GM21576 (cell line): ENCODE measurements at regions not wholly inside any gene's neighbourhood (a gene's known extent, or its start where the extent isn't known, plus 50 kb on each side); places are given as distances from the start of the nearest gene placed in this dataset.
"Not testable (repeated sequence)": the region's sequence is repeated elsewhere in the genome, so short reads cannot be mapped to it uniquely, and the experiment has no call there.

ENCODE experiments used
- ATAC-seq: cut with Tn5 transposase; IDR thresholded peaks from one replicate; pipeline ENCODE4 v1.9.1; 2021; ENCODE audit warnings: mild to moderate bottlenecking, moderate library complexity; ENCODE audit not compliant: unreplicated experiment

- no peak for ATAC-seq
Measured at GRCh38 chr6:97347111-97347510, 64.1 kb upstream of the MMS22L start.

DNA sequence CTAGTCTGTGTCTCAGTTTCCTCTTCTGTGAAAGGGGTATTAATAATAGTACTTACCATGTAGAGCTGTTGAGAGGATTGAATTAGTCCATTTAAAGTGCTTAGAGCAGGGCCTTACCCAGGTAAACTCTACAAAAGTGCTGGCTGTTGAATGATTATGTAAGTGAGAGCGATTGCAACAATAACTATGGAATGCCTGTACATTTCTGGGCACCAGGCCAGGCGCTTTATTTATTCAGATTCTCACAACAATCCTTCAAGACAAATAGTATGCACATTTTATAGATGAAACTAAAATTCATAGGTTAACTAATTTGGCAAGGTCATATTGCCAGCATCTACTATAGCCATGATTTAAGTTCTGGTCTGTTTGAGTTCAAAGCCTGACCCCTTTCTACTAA is 78.3 kb upstream of the MMS22L start:
- no peak for ATAC-seq

DNA sequence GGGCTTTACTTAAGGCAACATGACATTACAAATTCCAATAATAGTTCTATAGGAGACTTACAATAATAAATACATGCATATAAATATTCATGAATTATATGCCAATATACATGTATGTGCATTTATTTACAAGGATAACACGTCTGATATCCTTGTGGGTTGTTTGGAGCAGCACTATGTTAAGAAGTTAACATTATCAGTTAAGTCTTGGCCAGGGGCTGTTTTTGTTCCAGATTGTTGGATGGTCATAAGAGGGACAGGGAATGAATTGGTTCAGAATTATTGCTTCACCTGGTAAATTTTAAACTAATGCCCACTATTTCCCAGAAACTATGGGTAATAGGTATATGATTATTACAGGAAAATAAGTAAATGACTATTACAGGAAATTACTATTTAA is 81.3 kb upstream of the MMS22L start:
- ATAC-seq = no peak

- ATAC-seq = not testable (repeated sequence)
Measured at GRCh38 chr6:97382071-97382470, 99.1 kb upstream of the MMS22L start.

GRCh38 chr6:97392735-97393134 is 109.7 kb upstream of the MMS22L start:
- ATAC-seq = no peak

GRCh38 chr6:97394160-97394748 is 111.2 kb upstream of the MMS22L start:
- peak; percentile 86 for ATAC-seq

DNA sequence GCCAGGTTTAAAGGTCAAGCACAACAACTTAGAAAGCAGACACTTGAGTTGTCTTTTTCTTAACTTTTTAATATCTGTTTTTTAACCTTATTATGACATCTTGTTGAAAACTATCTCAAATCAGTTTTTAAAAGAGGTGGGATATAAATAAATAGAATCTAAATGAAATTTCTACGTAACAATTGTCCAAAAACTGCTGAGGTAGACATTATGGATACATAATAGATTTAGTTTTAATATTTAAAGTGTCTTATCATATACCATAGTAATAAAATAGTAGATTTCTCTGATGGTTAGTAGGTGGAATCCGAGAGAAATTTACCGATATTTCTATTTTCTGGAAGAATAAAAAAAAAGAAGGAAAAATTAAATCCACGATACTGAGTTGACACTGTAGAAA is 113.9 kb upstream of the MMS22L start:
- no peak for ATAC-seq

- no peak for ATAC-seq
Measured at GRCh38 chr6:97399208-97399607, 116.2 kb upstream of the MMS22L start.

DNA sequence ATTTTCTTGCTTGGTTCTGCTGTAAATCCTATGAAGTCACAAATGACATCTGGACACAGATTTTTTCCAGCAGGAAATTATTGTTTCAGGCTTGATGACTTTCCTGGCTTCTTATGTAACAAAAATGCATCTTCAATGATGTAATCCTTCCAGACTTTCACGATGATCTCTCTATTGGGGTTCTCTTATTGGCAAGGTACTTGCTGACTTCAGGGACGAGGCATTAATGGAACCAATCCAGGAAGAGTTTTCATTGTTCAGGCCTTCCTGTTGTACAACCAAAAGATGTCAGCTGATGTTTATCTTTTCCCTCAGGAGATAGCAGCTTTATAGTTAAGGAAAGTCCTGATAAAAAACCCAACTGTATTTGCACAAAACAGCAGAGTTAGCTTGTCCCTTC is 118.5 kb upstream of the MMS22L start:
- ATAC-seq = no peak

DNA sequence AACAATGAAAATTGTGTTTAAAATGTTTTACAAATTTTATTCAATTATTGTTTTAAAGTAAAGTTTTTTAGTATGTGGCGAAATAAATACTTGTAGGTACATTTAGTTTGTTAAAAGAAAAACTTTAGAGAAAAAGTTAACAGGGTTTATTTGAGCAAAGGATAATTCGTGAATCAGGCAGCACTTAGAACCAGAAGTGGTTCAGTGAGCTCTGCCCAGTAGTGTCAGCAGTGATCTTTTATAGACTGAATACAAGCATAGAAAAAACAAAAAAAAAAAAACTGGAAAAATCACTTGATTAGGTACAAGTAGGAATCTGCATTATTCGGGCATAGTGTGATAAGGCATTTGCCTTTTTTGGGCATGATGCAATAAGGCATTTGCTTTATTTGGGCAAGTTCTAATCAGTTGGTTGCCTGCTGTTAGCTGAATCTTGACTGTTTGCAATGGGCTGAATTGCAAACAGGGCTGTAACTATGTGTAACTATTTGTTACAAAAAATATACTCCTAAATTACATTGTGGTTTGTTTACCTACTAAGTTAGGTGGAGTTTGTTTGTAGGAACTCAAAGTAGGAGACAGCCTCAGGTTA is 122.9 kb upstream of the MMS22L start:
- ATAC-seq = no peak

- ATAC-seq = no peak
Measured at GRCh38 chr6:97406633-97407032, 123.6 kb upstream of the MMS22L start.

DNA sequence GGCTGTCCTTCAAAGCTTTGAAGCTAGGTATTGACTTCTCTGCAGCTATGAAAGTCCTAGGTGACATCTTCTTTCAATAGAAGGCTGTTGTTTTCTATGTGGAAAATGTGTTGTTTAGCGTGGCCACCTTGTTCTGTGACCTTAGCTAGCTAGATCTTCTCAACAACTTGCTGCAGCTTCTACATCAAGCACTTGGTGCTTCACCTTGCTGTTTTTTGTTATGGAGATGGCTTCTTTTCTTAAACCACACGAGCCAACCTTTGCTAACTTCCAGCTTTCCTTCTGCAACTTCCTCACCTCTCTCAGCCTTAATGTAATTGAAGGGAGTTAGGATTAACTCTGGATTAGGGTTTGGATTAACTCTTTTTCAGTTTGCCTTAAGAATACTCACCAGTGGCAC is 128.6 kb upstream of the MMS22L start:
- no peak for ATAC-seq

DNA sequence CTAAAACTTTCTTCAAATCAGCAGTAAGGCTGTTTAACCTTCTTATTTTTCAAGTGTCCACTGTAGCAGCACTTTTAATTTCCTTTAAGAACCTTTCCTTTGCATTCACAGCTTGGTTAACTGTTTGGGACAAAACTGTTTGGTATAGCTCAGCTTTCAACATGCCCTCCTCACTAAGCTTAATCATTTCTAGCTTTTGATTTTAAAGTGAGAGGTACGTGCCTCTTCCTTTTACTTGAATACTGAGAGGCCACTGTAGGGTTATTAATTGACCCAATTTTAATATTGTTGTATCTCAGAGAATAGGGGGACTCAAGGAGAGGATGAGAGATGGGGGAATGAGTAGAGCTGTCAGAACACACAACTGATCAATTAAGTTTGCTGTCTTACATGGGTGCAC is 129.5 kb upstream of the MMS22L start:
- no peak for ATAC-seq

- no peak for ATAC-seq
Measured at GRCh38 chr6:97422171-97422570, 139.2 kb upstream of the MMS22L start.

- ATAC-seq = peak; percentile 51
Measured at GRCh38 chr6:97423190-97423589, 140.2 kb upstream of the MMS22L start.

GRCh38 chr6:97427648-97428047 is 144.6 kb upstream of the MMS22L start:
- peak; percentile 61 for ATAC-seq

- no peak for ATAC-seq
Measured at GRCh38 chr6:97437087-97437486, 154.1 kb upstream of the MMS22L start.

DNA sequence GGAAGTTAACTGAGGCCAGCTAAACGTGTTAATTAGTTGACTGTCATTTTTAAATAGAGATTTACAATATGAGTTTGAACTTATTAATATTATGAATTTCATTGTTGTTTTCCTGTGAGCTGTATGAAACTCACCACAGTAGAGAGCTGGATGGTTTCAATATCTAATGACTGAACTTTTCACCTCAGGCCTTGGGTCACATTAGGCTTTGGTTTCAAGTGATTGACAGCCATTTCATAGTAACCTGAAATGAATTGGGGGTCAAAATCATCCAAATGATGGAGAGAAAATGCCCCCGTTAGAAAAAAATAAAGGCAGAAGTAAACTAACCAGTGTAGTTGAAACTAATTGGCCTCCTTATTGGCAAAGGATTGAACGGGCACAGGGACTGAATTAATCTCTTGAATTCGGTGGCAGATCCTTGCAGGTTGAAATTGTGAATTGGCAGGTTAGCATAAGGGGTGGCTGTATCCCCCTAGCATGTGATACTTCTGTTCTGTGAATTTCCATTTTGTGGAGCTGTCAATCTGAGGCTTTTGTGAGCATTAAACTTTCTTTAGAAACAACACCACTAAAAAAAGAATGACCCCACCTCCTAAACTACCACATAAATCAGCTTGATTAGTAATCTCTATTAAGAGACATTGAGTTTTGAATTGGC is 155.1 kb upstream of the MMS22L start:
- ATAC-seq = no peak

DNA sequence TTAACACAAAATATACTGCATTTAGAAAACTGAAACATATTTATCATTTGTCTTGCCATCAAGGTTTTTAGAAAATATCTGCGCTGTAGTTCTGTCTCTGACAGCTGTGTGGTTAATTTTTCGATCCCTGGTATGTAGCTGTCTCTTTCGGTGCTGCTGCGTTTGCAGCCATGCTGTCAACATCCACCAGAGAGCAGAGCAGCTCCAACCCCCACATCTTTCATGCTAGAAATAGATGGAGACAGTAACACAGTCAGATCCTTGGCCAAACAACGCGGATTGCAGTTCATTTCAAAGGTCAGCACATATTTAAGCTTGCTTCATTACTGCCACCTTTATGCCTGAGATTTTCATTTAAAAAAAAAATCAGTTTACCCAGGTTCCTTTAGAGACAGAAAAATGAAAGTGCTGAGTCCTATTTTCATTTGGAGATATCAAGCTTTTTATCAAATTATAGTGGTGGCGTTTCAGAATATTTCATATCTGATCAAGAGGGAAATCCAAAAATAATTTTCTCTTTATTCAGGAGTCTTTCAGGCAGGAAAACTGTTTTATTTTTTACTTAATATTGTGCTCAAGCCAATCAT is 157.7 kb upstream of the MMS22L start:
- no peak for ATAC-seq

GRCh38 chr6:97443408-97444080 is 160.5 kb upstream of the MMS22L start:
- no peak for ATAC-seq

GRCh38 chr6:97445407-97445806 is 162.4 kb upstream of the MMS22L start:
- no peak for ATAC-seq
